Activated naive CD4-positive, alpha-beta T cell treated with anti-CD3 and anti-CD28 coated beads, Interleukin-2, amount 50 U/mL, for 16 hours (primary cell): ENCODE measurements at regions not wholly inside any gene's neighbourhood (a gene's known extent, or its start where the extent isn't known, plus 50 kb on each side); places are given as distances from the start of the nearest gene placed in this dataset.
"Not testable (repeated sequence)": the region's sequence is repeated elsewhere in the genome, so short reads cannot be mapped to it uniquely, and the experiment has no call there.

ENCODE experiments used
- DNase-seq: peaks from one replicate; pipeline ENCODE4 v3.0.0-alpha.2; 2020

DNA sequence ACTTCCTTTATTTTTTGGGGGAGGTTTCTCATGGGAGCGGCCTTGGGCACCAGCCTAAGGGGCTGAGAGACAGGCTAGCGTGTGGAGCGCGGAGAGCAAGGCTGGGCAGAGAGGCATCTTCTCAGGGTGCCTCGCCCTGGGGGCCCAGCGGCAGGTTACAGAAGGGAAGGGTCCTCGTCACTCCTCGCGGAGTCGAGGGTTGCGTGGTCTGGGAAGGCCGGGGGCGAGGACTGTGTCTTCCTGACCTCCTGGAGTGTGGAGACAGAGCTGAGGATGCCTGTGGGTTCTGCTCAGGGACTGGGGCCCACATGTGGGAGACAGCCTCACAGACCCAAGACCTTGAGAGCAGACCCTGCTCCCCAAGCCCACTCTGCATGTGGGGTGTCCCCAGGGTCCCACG lies 79.6 kb upstream of the LRPAP1 start:
- no peak for DNase-seq

- DNase-seq = not testable (repeated sequence)
Measured at GRCh38 chr4:3610851-3611250, 78.6 kb upstream of the LRPAP1 start.

DNA sequence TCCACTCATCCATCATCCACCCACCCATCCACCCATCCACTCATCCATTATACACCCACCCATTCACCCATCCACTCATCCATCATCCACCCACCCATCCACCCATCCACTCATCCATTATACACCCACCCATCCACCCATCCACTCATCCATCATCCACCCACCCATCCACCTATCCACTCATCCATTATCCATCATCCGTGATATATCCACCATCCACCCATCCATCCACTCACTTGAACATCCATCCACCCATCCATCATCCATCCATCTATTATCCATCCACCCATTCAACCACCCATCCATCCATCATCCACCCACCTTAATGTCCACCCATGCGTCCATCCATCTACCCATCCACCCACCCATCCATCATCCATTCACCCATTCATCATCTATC lies 77.7 kb upstream of the LRPAP1 start:
- DNase-seq = not testable (repeated sequence)

- no peak for DNase-seq
Measured at GRCh38 chr4:3607690-3608552, 75.7 kb upstream of the LRPAP1 start.

GRCh38 chr4:3606850-3607249 lies 74.6 kb upstream of the LRPAP1 start:
- not testable (repeated sequence) for DNase-seq

- not testable (repeated sequence) for DNase-seq
Measured at GRCh38 chr4:3606271-3606670, 74.0 kb upstream of the LRPAP1 start.

DNA sequence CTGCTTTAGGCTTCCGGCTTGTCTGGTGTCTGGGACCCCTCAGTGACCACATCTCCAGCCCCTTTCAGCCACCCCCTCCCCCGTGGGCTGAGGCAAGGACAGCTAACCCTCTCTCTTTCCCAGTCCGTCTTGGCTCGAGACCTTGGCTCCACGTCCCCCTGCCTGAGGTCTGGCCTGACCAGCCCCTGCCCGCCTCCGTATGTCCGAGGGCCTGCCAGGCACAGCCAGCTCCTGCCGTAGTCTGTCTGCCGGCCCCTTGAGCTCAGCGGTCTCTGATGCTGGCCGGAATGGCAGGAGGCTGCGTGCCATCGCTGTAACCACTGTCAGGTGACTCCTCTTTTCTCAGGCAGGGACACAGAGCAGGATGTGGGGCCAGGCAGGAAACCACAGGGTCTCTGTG lies 73.3 kb upstream of the LRPAP1 start:
- DNase-seq = no peak

GRCh38 chr4:3602886-3603645 lies 70.8 kb upstream of the LRPAP1 start:
- not testable (repeated sequence) for DNase-seq

GRCh38 chr4:3601992-3602391 lies 69.8 kb upstream of the LRPAP1 start:
- no peak for DNase-seq

DNA sequence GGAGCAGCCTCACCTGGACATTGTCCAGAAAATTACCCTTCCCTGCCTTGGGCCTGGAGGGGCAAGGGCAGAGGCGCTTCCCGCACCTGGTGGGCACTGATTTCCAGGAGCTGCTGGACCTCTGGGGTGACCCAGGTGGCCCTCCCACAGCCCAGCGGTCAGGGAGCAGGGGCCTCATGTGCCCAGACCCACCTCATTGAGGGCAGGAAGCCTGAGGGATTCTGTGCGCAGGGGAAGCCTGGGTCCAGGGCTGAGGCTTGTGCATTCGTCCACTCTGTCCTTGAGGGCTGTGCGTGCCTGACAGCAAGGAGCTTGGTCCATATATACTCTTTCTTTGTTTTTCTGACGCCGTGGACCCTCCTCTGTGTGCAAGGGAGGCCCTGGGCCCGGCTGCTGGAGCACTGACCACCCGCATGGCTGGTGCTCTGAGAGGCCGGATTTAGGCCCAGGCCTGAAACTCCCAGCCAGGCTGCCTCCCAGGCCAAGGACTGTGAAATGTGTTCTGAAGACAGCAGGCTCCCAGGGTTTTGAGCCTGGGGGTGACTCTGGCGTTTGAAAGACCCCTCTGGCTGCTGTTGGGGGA lies 69.0 kb upstream of the LRPAP1 start:
- DNase-seq = not testable (repeated sequence)

- no peak for DNase-seq
Measured at GRCh38 chr4:3599951-3600350, 67.7 kb upstream of the LRPAP1 start.

DNA sequence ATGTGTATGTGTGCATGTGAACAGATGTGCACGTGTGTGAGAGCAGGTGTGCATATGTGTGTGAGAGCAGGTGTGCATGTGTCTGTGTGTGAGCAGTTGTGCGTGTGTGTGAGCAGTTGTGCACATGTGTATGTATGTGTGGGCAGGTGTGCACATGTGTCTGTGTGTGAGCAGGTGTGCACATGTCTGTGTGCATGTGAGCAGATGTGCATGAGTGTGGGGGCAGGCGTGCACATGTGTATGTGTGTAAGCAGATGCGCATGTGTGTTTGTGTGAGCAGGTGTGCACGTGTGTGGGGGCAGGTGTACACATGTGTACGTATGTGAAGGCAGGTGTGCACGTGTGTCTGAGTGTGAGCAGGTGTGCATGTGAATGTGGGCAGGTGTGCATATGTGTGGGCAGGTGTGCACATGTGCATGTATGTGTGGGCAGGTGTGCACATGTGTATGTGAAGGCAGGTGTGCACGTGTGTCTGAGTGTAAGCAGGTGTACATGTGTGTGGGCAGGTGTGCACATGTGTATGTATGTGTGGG lies 66.5 kb upstream of the LRPAP1 start:
- no peak for DNase-seq

DNA sequence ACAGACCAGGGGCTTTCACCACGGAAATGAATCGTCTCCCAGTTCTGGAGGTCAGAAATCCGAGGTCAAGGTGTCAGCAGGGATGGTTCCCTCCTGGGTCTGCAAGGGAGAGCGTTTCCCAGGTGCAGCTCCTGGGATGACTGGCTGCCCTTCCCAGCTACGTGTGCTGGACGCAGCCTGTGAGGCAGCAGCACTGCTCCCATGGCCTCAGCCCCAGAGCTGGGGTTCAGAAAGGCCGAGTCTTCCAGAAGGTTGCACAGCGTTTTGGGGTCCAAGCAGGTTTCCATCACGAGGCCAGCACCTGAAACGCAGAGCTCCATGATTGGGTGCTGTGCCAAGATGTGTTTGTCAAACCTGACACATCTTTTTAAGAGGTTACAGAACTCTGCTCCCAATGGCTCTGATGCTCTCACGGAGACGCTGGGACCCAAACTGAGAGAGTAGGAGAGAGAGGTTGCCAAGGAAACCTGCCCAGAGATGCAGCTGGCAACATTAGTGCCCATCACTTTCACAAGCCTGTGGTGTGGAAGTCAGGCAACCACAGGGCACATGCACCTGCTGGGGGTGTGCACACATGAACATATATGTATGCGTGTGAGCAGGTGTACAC lies 65.8 kb upstream of the LRPAP1 start:
- DNase-seq = not testable (repeated sequence)

GRCh38 chr4:3596957-3597733 lies 64.9 kb upstream of the LRPAP1 start:
- DNase-seq = not testable (repeated sequence)

DNA sequence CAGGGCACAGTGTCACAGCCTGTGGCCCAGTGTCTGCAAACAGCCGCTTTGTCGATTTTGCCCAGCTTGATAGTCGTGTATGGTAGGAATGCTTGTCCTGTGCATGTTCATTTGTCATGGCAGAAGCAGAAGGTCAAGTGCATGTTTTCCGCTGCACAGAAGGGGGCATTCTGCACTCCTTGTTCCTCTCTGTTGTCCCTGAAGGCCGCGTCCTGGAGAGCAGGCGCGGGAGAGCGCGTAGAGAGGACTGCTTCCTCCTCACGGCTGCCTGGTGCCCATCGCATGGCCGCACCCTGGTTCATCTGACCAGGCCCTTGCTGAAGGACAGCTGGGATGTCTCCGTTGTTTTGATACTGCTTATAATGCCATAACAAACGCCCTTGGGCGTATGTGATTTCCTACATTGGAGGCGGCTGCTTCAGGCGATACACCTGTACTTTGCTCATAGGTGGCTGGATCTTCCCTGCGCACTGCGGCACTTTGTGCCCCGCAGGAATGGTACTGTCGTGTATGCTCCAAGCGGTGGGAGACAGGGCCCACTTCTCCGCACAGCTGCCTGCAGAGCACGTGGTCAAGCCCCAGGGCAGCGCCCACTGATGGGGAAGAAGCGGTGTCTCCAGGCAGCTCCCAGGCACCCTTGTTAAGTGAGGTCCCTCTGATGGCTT lies 63.5 kb upstream of the LRPAP1 start:
- not testable (repeated sequence) for DNase-seq

GRCh38 chr4:3594751-3595150 lies 62.5 kb upstream of the LRPAP1 start:
- DNase-seq = not testable (repeated sequence)

DNA sequence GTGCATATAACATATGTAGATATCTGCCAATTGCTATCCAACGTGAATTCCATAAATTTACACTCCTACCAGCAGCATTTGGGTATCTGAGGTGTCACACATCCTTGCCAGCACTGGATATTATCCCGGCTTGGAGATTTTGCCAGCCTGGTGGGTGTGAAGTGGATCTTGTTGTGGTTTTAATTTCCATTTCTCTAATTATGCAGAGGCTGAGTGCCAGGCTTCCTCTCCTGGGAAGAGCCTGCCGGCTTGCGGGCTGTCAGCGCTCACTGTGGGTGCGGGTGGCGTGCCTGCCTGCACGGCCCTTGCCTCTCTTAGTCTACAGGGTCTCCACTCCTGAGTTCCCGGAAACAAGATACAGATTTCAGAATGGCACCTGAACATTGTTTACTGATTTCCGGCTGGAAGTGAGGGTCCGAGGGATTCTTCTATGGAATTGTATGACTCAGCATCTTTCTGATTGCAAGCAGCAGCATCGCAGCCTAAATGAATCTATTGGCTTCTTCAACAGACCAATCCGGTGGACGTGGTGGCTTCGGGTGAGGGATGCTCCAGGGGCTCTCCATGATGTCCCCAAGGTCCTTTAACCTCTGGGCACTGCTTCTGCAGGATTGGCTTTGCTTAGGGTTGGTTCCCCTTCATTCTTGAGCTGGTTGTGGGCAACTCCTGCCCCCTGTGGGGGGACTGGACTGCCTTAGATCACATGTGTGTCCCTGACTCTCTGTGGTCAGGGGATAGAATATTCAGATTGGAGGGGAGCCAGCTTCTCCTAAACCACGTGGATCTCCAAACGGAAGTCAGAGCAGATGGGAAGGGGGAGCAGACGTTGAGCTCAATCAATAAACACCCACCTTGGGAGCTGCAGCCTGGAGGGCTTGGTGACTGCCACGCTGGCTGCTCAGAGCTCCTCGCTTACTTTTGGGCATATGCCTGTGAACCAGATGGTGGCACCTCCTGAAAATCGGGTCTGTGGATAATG lies 58.0 kb upstream of the LRPAP1 start:
- not testable (repeated sequence) for DNase-seq

- DNase-seq = not testable (repeated sequence)
Measured at GRCh38 chr4:3589379-3589778, 57.2 kb upstream of the LRPAP1 start.

- not testable (repeated sequence) for DNase-seq
Measured at GRCh38 chr4:3588517-3589194, 56.4 kb upstream of the LRPAP1 start.

DNA sequence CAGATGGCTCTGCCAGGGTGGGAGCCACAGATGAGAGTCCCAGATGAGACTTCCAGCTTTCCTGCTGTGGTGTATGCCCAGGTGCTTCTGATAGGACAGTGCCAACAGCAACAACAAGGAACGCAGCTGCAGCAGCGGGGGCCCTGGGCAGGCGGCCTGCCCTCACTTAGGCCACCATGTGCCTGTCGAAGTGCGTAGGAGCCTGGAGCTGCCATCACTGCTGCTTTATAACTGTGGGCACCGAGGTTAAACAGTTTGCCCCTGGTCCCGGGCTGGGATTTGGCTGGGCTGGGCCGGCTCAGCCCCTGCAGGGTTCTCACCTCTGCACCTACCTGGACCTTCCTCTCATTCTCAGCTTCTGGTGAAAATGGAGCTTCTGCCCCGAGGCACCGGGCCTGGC lies 54.4 kb upstream of the LRPAP1 start:
- DNase-seq = not testable (repeated sequence)
